K562 (cell line): ENCODE measurements at regions not wholly inside any gene's neighbourhood (a gene's known extent, or its start where the extent isn't known, plus 50 kb on each side); places are given as distances from the start of the nearest gene placed in this dataset.
A peak's percentile ranks its signal among the peaks of the same experiment; 100 is the strongest.
"Not testable (repeated sequence)": the region's sequence is repeated elsewhere in the genome, so short reads cannot be mapped to it uniquely, and the experiment has no call there.

Experiments used
- ATAC-seq: fragments of 200-7000 bp; cut with Tn5 transposase; 3 replicates; pipeline ENCODE4 v1.9.1; 2020; ENCODE audit warnings: moderate library complexity
- BruUV-seq: library from RNA; stranded (reverse); fragments of 400-500 nt; replicated peaks from 2 replicates; lab custom pipeline; 2021; lab: Mats Ljungman, UMichigan
- CTCF ChIA-PET: fragments of 300-600 bp; formaldehyde crosslinking; extraction: SDS; loops from one replicate; lab custom pipeline; 2021; ENCODE audit warnings: low intra/inter-chr PET ratio; lab: Yijun Ruan, JAX
- POLR2A ChIA-PET: fragments of 300-600, 350-650 bp; sonication (Branson Sonifier 250); formaldehyde crosslinking; extraction: SDS; loops from one replicate; lab custom pipeline; 2021; ENCODE audit warnings: antibody characterized with exemption, inconsistent platforms; lab: Yijun Ruan, JAX
- DNase-seq, 4 experiments: peaks; one replicate each; pipeline versions ENCODE4 v3.0.0 to v3.0.0-alpha.2; 2011 to 2018; ENCODE audit warnings: low spot score in 3 of 4, mixed read lengths in 3 of 4; ENCODE audit errors: extremely low read depth in 1 of 4
- FAIRE-seq: peaks from 2 replicates; lab custom pipeline; 2011; peaks lifted over from hg19 to GRCh38; lab: Jason Lieb, UNC
- H2AFZ ChIP-seq: 2 replicates; pipeline ENCODE4 v1.6.0; 2011; ENCODE audit warnings: low read depth, low read length, control low read depth, inconsistent platforms
- H3K27ac ChIP-seq: fragments of 200-600 bp; 3 replicates; pipeline ENCODE4 v1.8.0; 2011; ENCODE audit warnings: low read depth, mild to moderate bottlenecking, control low read depth, inconsistent platforms, low read length, moderate library complexity, mixed read lengths; ENCODE audit errors: extremely low read depth
- H3K27me3 ChIP-seq, 2 experiments: fragments of 300-600 bp in 1 of 2; 2 replicates in 1 of 2; 3 replicates in 1 of 2; pipeline versions ENCODE4 v1.6.0 to v1.8.0; 2011; ENCODE audit warnings: inconsistent platforms in 2 of 2, low read length in 2 of 2, mild to moderate bottlenecking in 1 of 2, mixed read lengths in 1 of 2, moderate library complexity in 1 of 2; ENCODE audit not compliant: control insufficient read depth in 2 of 2, insufficient read depth in 2 of 2
- H3K36me3 ChIP-seq: fragments of 300-600 bp; 3 replicates; pipeline ENCODE4 v1.8.0; 2011; ENCODE audit warnings: mild to moderate bottlenecking, low read length, inconsistent platforms; ENCODE audit not compliant: control insufficient read depth, insufficient read depth
- H3K4me1 ChIP-seq, 2 experiments: fragments of 200-600 bp in 1 of 2; replicated peaks in 1 of 2; 2 replicates in 1 of 2; 3 replicates in 1 of 2; pipeline versions ENCODE4 v1.5.1 to v1.8.0; 2011; ENCODE audit warnings: inconsistent platforms in 2 of 2, low read length in 2 of 2, mild to moderate bottlenecking in 1 of 2, mixed read lengths in 1 of 2, moderate library complexity in 1 of 2; ENCODE audit not compliant: control insufficient read depth in 2 of 2, insufficient read depth in 2 of 2
- H3K4me2 ChIP-seq: 2 replicates; pipeline ENCODE4 v1.6.1; 2011; ENCODE audit warnings: low read length, control low read depth, inconsistent platforms, mixed read lengths; ENCODE audit not compliant: insufficient read depth
- H3K4me3 ChIP-seq: fragments of 200-600 bp; sonication (generic), shearing (Covaris generic); 2 replicates; pipeline ENCODE4 v1.5.1; 2016; ENCODE audit warnings: control low read depth, inconsistent platforms
- H3K79me2 ChIP-seq: fragments of 200-600 bp; 3 replicates; pipeline ENCODE4 v1.8.0; 2011; ENCODE audit warnings: low read length, inconsistent platforms; ENCODE audit not compliant: control insufficient read depth, insufficient read depth
- H3K9ac ChIP-seq, 2 experiments: 2 replicates each; pipeline versions ENCODE4 v1.6.0 to v1.6.1; 2011; ENCODE audit warnings: low read depth in 2 of 2, low read length in 2 of 2, control low read depth in 1 of 2, inconsistent platforms in 1 of 2, mild to moderate bottlenecking in 1 of 2, mixed read lengths in 1 of 2; ENCODE audit not compliant: insufficient read depth in 1 of 2
- H3K9me1 ChIP-seq: one replicate; pipeline ENCODE4 v1.6.0; 2011; ENCODE audit warnings: inconsistent platforms, mild to moderate bottlenecking, low read length, moderate library complexity; ENCODE audit not compliant: control insufficient read depth, insufficient read depth
- H3K9me3 ChIP-seq: replicated peaks from 2 replicates; pipeline ENCODE4 v1.5.1; 2011; ENCODE audit warnings: low read depth, low read length, inconsistent platforms; ENCODE audit not compliant: control insufficient read depth, insufficient read depth
- H4K20me1 ChIP-seq: replicated peaks from 2 replicates; pipeline ENCODE4 v1.6.1; 2011; ENCODE audit warnings: low read length, inconsistent platforms, mixed read lengths; ENCODE audit not compliant: control insufficient read depth, insufficient read depth
- ATF1 ChIP-seq, 2 experiments: fragments of 450-650 bp in 1 of 2; IDR thresholded peaks; 2 replicates each; pipeline ENCODE4 v1.6.1; 2016; ENCODE audit warnings: missing compliant biosample characterization in 1 of 2, missing genetic modification characterization in 1 of 2
- CREB1 ChIP-seq, 2 experiments: sonication (generic) in 1 of 2; formaldehyde crosslinking in 1 of 2; IDR thresholded peaks; 2 replicates each; pipeline versions ENCODE4 v1.6.1 to v1.8.0; 2012 to 2022; ENCODE audit warnings: inconsistent platforms in 1 of 2, mild to moderate bottlenecking in 1 of 2, missing genetic modification reagents in 1 of 2, moderate library complexity in 1 of 2
- CREM ChIP-seq: IDR thresholded peaks from 2 replicates; pipeline ENCODE4 v1.6.1; 2014; ENCODE audit warnings: antibody characterized with exemption, low read depth
- TCF7L2 ChIP-seq: fragments of 150-350 bp; IDR thresholded peaks from 2 replicates; pipeline ENCODE4 v1.6.1; 2016; ENCODE audit warnings: low read depth, mild to moderate bottlenecking, low read length, moderate library complexity
- ZBTB40 ChIP-seq, 2 experiments: fragments of 450-650 bp in 1 of 2; sonication (generic) in 1 of 2; formaldehyde crosslinking in 1 of 2; IDR thresholded peaks; 2 replicates each; pipeline versions ENCODE4 v1.7.1 to v1.9.0; 2016 to 2022; ENCODE audit warnings: inconsistent platforms in 1 of 2, mild to moderate bottlenecking in 1 of 2, missing genetic modification reagents in 1 of 2
- WGBS: fragments of 100-300 bp; shearing (Covaris generic); methylation state at CpG from one replicate; pipeline ENCODE4 v1.1.6; 2016; ENCODE audit warnings: low coverage, mixed read lengths; ENCODE audit not compliant: insufficient coverage; ENCODE audit errors: missing lambda C conversion rate; 5-methylcytosine and 5-hydroxymethylcytosine counted together
- in situ Hi-C: fragments of 300-500 bp; cut with MboI; formaldehyde crosslinking; loops from 4 replicates; pipeline ENCODE4 v1.15.0; 2018; ENCODE audit warnings: inconsistent platforms, mixed read lengths
- intact Hi-C: fragments of 100-400 bp; cut with micrococcal nuclease; formaldehyde crosslinking; loops from 2 replicates; pipeline ENCODE4 v1.14.2; 2022

- H4K20me1 ChIP-seq; CTCF ChIA-PET; H3K36me3 ChIP-seq; H3K4me1 ChIP-seq; in situ Hi-C loops; H3K9me3 ChIP-seq; H3K9ac ChIP-seq; H3K27me3 ChIP-seq; H2AFZ ChIP-seq; H3K79me2 ChIP-seq; H3K4me2 ChIP-seq; BruUV-seq; H3K4me3 ChIP-seq; H3K9me1 ChIP-seq; POLR2A ChIA-PET; intact Hi-C loops; H3K27ac ChIP-seq; TF ChIP-seq CREB1, ATF1, ZBTB40 (CRISPR knock-in tag; IDR thresholded peaks at IDR 0.05): not testable (repeated sequence)
- 8% methylated on average over 6 of the region's 10 CpGs for WGBS
- ATAC-seq (peak; percentile 95), FAIRE-seq (peak; percentile 74), DNase-seq (peak; percentile 46 to 77 (median 54))
- peak; percentile 28; the same call in 1 of the 2 replicates for TF ChIP-seq CREB1 (IDR thresholded peaks at IDR 0.05)
- TF ChIP-seq ATF1 (tag; IDR thresholded peaks at IDR 0.05), result peak; percentile 29; the same call in 1 of the 2 replicates
- 0 out of 2 replicates have a peak, but pooled peaks have one; percentile 47 for TF ChIP-seq TCF7L2
- peak; percentile 54 for TF ChIP-seq CREM
- 0 out of 2 replicates have a peak, but pooled peaks have one; percentile 31 for TF ChIP-seq ZBTB40 (IDR thresholded peaks at IDR 0.05)
These were observed 89.4 kb upstream of the ADCY2 start for GRCh38 chr5:7306556-7306955.

- H3K9me1 ChIP-seq, POLR2A ChIA-PET, H3K9me3 ChIP-seq, intact Hi-C loops, H3K27me3 ChIP-seq, H3K36me3 ChIP-seq, H3K4me1 ChIP-seq, CTCF ChIA-PET, DNase-seq, FAIRE-seq, BruUV-seq, H4K20me1 ChIP-seq, in situ Hi-C loops, H3K4me2 ChIP-seq, H2AFZ ChIP-seq, H3K79me2 ChIP-seq, H3K9ac ChIP-seq, H3K27ac ChIP-seq, H3K4me3 ChIP-seq: not testable (repeated sequence)
- peak; percentile 58 for ATAC-seq
- 3% methylated on average over 6 of the region's 6 CpGs for WGBS
These were observed 88.2 kb upstream of the ADCY2 start for GRCh38 chr5:7307709-7308108.
